Mesenchymal stem cell (in vitro differentiated cells and primary cell): ENCODE measurements at regions not wholly inside any gene's neighbourhood (a gene's known extent, or its start where the extent isn't known, plus 50 kb on each side); places are given as distances from the start of the nearest gene placed in this dataset.
A peak's percentile ranks its signal among the peaks of the same experiment; 100 is the strongest.

Experiments
- DNase-seq: peaks from one replicate; pipeline ENCODE4 v3.0.0-alpha.2; 2013
- H2AFZ ChIP-seq: one replicate; pipeline ENCODE4 v1.6.1; 2013; ENCODE audit warnings: low read depth, mild to moderate bottlenecking, control low read depth, inconsistent platforms, low read length, moderate library complexity
- H2AK5ac ChIP-seq: 2 replicates; pipeline ENCODE4 v1.6.1; 2013; ENCODE audit warnings: low read length, moderate library complexity, mild to moderate bottlenecking, inconsistent platforms; ENCODE audit not compliant: severe bottlenecking
- H2BK120ac ChIP-seq: one replicate; pipeline ENCODE4 v1.6.1; 2013; ENCODE audit warnings: low read depth, mild to moderate bottlenecking, inconsistent platforms, low read length, moderate library complexity
- H2BK12ac ChIP-seq, 2 experiments: one replicate each; pipeline ENCODE4 v1.6.1; 2013; ENCODE audit warnings: inconsistent platforms in 2 of 2, low read length in 2 of 2, mild to moderate bottlenecking in 2 of 2, moderate library complexity in 2 of 2, control low read depth in 1 of 2
- H2BK15ac ChIP-seq: one replicate; pipeline ENCODE4 v1.6.1; 2013; ENCODE audit warnings: mild to moderate bottlenecking, low read depth, inconsistent platforms; ENCODE audit not compliant: poor library complexity, severe bottlenecking
- H2BK5ac ChIP-seq: 2 replicates; pipeline ENCODE4 v1.6.1; 2013; ENCODE audit warnings: low read depth, mild to moderate bottlenecking, low read length, control low read depth, inconsistent platforms; ENCODE audit not compliant: poor library complexity, severe bottlenecking
- H3K14ac ChIP-seq, 2 experiments: one replicate each; pipeline ENCODE4 v1.6.1; 2013; ENCODE audit warnings: inconsistent platforms in 2 of 2, low read length in 2 of 2, control low read depth in 1 of 2, mild to moderate bottlenecking in 1 of 2, moderate library complexity in 1 of 2
- H3K18ac ChIP-seq, 2 experiments: one replicate each; pipeline ENCODE4 v1.6.1; 2013; ENCODE audit warnings: inconsistent platforms in 2 of 2, low read length in 2 of 2, control low read depth in 1 of 2, low read depth in 1 of 2, mild to moderate bottlenecking in 1 of 2
- H3K23ac ChIP-seq, 2 experiments: one replicate each; pipeline ENCODE4 v1.6.1; 2013; ENCODE audit warnings: inconsistent platforms in 2 of 2, low read length in 2 of 2, mild to moderate bottlenecking in 2 of 2, moderate library complexity in 2 of 2, control low read depth in 1 of 2
- H3K27ac ChIP-seq: 2 replicates; pipeline ENCODE4 v1.5.1; 2013; ENCODE audit warnings: mild to moderate bottlenecking, moderate library complexity, low read length, control low read depth, inconsistent platforms; ENCODE audit not compliant: poor library complexity, severe bottlenecking
- H3K27me3 ChIP-seq, 2 experiments: 2 replicates each; pipeline versions ENCODE4 v1.6.1 to v1.7.0; 2013; ENCODE audit warnings: low read length in 2 of 2, mild to moderate bottlenecking in 2 of 2, moderate library complexity in 2 of 2, control low read depth in 1 of 2, inconsistent platforms in 1 of 2; ENCODE audit not compliant: control insufficient read depth in 1 of 2, insufficient read depth in 1 of 2
- H3K36me3 ChIP-seq, 2 experiments: 2 replicates each; pipeline versions ENCODE4 v1.6.1 to v1.7.0; 2013; ENCODE audit warnings: low read length in 2 of 2, control low read depth in 1 of 2, inconsistent platforms in 1 of 2, low read depth in 1 of 2, mild to moderate bottlenecking in 1 of 2; ENCODE audit not compliant: insufficient read depth in 2 of 2, control insufficient read depth in 1 of 2
- H3K4ac ChIP-seq, 2 experiments: one replicate each; pipeline ENCODE4 v1.6.1; 2013; ENCODE audit warnings: inconsistent platforms in 2 of 2, low read length in 2 of 2, mild to moderate bottlenecking in 2 of 2, moderate library complexity in 2 of 2, control low read depth in 1 of 2, low read depth in 1 of 2
- H3K4me1 ChIP-seq: 2 replicates; pipeline ENCODE4 v1.6.1; 2013; ENCODE audit warnings: low read depth, low read length, control low read depth; ENCODE audit not compliant: control insufficient read depth, insufficient read depth
- H3K4me2 ChIP-seq: 2 replicates; pipeline ENCODE4 v1.6.1; 2013; ENCODE audit warnings: low read length, mild to moderate bottlenecking, inconsistent platforms; ENCODE audit not compliant: poor library complexity, severe bottlenecking
- H3K4me3 ChIP-seq, 2 experiments: 2 replicates each; pipeline versions ENCODE4 v1.5.1 to v1.7.0; 2013; ENCODE audit warnings: low read length in 2 of 2, mild to moderate bottlenecking in 2 of 2, control low read depth in 1 of 2, low read depth in 1 of 2; ENCODE audit not compliant: insufficient read depth in 1 of 2
- H3K79me1 ChIP-seq: replicated peaks from 2 replicates; pipeline ENCODE4 v1.6.1; 2013; ENCODE audit warnings: mild to moderate bottlenecking, control low read depth, low read length, inconsistent platforms; ENCODE audit not compliant: poor library complexity, severe bottlenecking
- H3K9ac ChIP-seq: 2 replicates; pipeline ENCODE4 v1.7.0; 2013; ENCODE audit warnings: mild to moderate bottlenecking, low read length, moderate library complexity
- H3K9me3 ChIP-seq: 2 replicates; pipeline ENCODE4 v1.7.0; 2013; ENCODE audit warnings: mild to moderate bottlenecking, low read length; ENCODE audit not compliant: control insufficient read depth
- H4K8ac ChIP-seq: one replicate; pipeline ENCODE4 v1.6.1; 2013; ENCODE audit warnings: inconsistent platforms, mild to moderate bottlenecking, low read length, moderate library complexity
- H4K91ac ChIP-seq: one replicate; pipeline ENCODE4 v1.6.1; 2013; ENCODE audit warnings: mild to moderate bottlenecking, low read length, inconsistent platforms
- WGBS: methylation state at CpG from one replicate; pipeline ENCODE4 v1.1.7; 2013; ENCODE audit warnings: mixed read lengths; 5-methylcytosine and 5-hydroxymethylcytosine counted together

- Histone ChIP-seq H3K4me3 (no peak overlapping the region), H3K9me3 (peaks cover 10% of the 10 kb centered on the region), H3K4ac (peak overlapping the region; percentile 13 to 56), H2BK120ac (peak overlapping the region; percentile 54), H3K4me1 (no peaks in the 10 kb centered on the region), H3K27me3 (no peaks in the 10 kb centered on the region), H2BK15ac (no peak overlapping the region), H3K9ac (peak overlapping the region; percentile 55), H3K18ac (peak overlapping the region; percentile 76 to 86), H2BK12ac (peak overlapping the region in 1 of 2 experiments; percentile 88), H3K4me2 (no peak overlapping the region), H3K79me1 (no peaks in the 10 kb centered on the region), H3K36me3 (no peaks in the 10 kb centered on the region), H3K23ac (no peak overlapping the region), H2BK5ac (no peak overlapping the region), H3K14ac (no peak overlapping the region), H2AK5ac (no peak overlapping the region), H3K27ac (no peak overlapping the region), H4K8ac (peak overlapping the region; percentile 64), H2AFZ (no peak overlapping the region), H4K91ac (peak overlapping the region; percentile 62)
- WGBS, result 72% methylated on average over 13 of the region's 14 CpGs
- DNase-seq, result no peak
Measured at GRCh38 chr21:39029900-39030884, 153.1 kb downstream of the PSMG1 start.

- H2BK120ac ChIP-seq, result peak overlapping the region; percentile 50
- H3K23ac ChIP-seq, result no peak overlapping the region
- peak overlapping the region; percentile 41 for H4K8ac ChIP-seq
- H3K9me3 ChIP-seq, result peaks cover 11% of the 10 kb centered on the region
- no peak overlapping the region for H2AK5ac ChIP-seq
- no peak overlapping the region for H3K27ac ChIP-seq
- H3K18ac ChIP-seq, result peak overlapping the region; percentile 63 to 64
- no peak overlapping the region for H3K14ac ChIP-seq
- no peak overlapping the region for H4K91ac ChIP-seq
- peak overlapping the region; percentile 34 to 40 for H2BK12ac ChIP-seq
- peak; percentile 50 for DNase-seq
- no peaks in the 10 kb centered on the region for H3K36me3 ChIP-seq
- no peaks in the 10 kb centered on the region for H3K79me1 ChIP-seq
- no peak overlapping the region for H2BK5ac ChIP-seq
- peak overlapping the region; percentile 55 for H3K9ac ChIP-seq
- H3K27me3 ChIP-seq, result no peaks in the 10 kb centered on the region
- WGBS, result 59% methylated on average over 5 of the region's 7 CpGs
- H3K4ac ChIP-seq, result peak overlapping the region in 1 of 2 experiments; percentile 13
- no peak overlapping the region for H3K4me3 ChIP-seq
- peak overlapping the region; percentile 74 for H2BK15ac ChIP-seq
- no peaks in the 10 kb centered on the region for H3K4me1 ChIP-seq
- H2AFZ ChIP-seq, result peak overlapping the region; percentile 24
- H3K4me2 ChIP-seq, result no peak overlapping the region
Measured at GRCh38 chr21:39029086-39029755, 154.0 kb downstream of the PSMG1 start.

- 91% methylated on average over 5 of the region's 5 CpGs for WGBS
- Histone ChIP-seq H3K14ac (no peak overlapping the region), H4K8ac (no peak overlapping the region), H3K79me1 (no peaks in the 10 kb centered on the region), H2AFZ (no peak overlapping the region), H3K9me3 (peaks cover 11% of the 10 kb centered on the region), H3K4me2 (no peak overlapping the region), H2BK120ac (no peak overlapping the region), H2BK5ac (no peak overlapping the region), H3K27ac (no peak overlapping the region), H2AK5ac (no peak overlapping the region), H3K27me3 (no peaks in the 10 kb centered on the region), H3K23ac (no peak overlapping the region), H3K4me1 (peaks cover 18% of the 10 kb centered on the region), H3K4me3 (no peak overlapping the region), H2BK12ac (no peak overlapping the region), H4K91ac (no peak overlapping the region), H3K4ac (no peak overlapping the region), H2BK15ac (no peak overlapping the region), H3K18ac (no peak overlapping the region), H3K36me3 (no peaks in the 10 kb centered on the region), H3K9ac (no peak overlapping the region)
- no peak for DNase-seq
Measured at GRCh38 chr21:39025198-39025597, 158.1 kb downstream of the PSMG1 start.

- H4K8ac ChIP-seq, result no peak overlapping the region
- H3K27me3 ChIP-seq, result no peaks in the 10 kb centered on the region
- WGBS, result 83% methylated on average over 1 of the region's 2 CpGs
- H3K79me1 ChIP-seq, result no peaks in the 10 kb centered on the region
- no peak overlapping the region for H3K4me3 ChIP-seq
- no peak overlapping the region for H2BK120ac ChIP-seq
- H2BK15ac ChIP-seq, result no peak overlapping the region
- no peak overlapping the region for H2BK12ac ChIP-seq
- no peak overlapping the region for H3K9ac ChIP-seq
- no peak overlapping the region for H3K4me2 ChIP-seq
- H3K23ac ChIP-seq, result no peak overlapping the region
- no peak overlapping the region for H3K27ac ChIP-seq
- H2AFZ ChIP-seq, result no peak overlapping the region
- H3K18ac ChIP-seq, result no peak overlapping the region
- H3K36me3 ChIP-seq, result no peaks in the 10 kb centered on the region
- no peak overlapping the region for H3K4ac ChIP-seq
- no peak overlapping the region for H4K91ac ChIP-seq
- no peak overlapping the region for H2BK5ac ChIP-seq
- H2AK5ac ChIP-seq, result no peak overlapping the region
- peaks cover 11% of the 10 kb centered on the region for H3K9me3 ChIP-seq
- no peak overlapping the region for H3K14ac ChIP-seq
- no peak for DNase-seq
- H3K4me1 ChIP-seq, result peaks cover 18% of the 10 kb centered on the region
Measured at GRCh38 chr21:39024538-39024937, 158.7 kb downstream of the PSMG1 start.
